ENCODE measurements at regions not wholly inside any gene's neighbourhood (a gene's known extent, or its start where the extent isn't known, plus 50 kb on each side); places are given as distances from the start of the nearest gene placed in this dataset.
"Not testable (repeated sequence)": the region's sequence is repeated elsewhere in the genome, so short reads cannot be mapped to it uniquely, and the experiment has no call there.

- no peak for DNase-seq
Measured at GRCh38 chr4:163697121-163697520, 202.6 kb downstream of the TMA16 start.

GRCh38 chr4:163700383-163700782, 205.9 kb downstream of the TMA16 start:
- not testable (repeated sequence) for DNase-seq

- DNase-seq: no peak
Measured at GRCh38 chr4:163701916-163702315, 207.4 kb downstream of the TMA16 start.

- no peak for DNase-seq
Measured at GRCh38 chr4:163702736-163703135, 208.2 kb downstream of the TMA16 start.

- DNase-seq: no peak
Measured at GRCh38 chr4:163703251-163703650, 208.8 kb downstream of the TMA16 start.

GRCh38 chr4:163707873-163708272, 213.4 kb downstream of the TMA16 start:
- DNase-seq: no peak

GRCh38 chr4:163709601-163710000, 215.1 kb downstream of the TMA16 start:
- DNase-seq: no peak

GRCh38 chr4:163710158-163710557, 215.7 kb downstream of the TMA16 start:
- no peak for DNase-seq

GRCh38 chr4:163724495-163724894, 230.0 kb downstream of the TMA16 start:
- not testable (repeated sequence) for DNase-seq

GRCh38 chr4:163726641-163727040, 232.2 kb downstream of the TMA16 start:
- no peak for DNase-seq

GRCh38 chr4:163731071-163731470, 236.6 kb downstream of the TMA16 start:
- DNase-seq: no peak

- no peak for DNase-seq
Measured at GRCh38 chr4:163732473-163732872, 238.0 kb downstream of the TMA16 start.

GRCh38 chr4:163736876-163737275, 242.4 kb downstream of the TMA16 start:
- DNase-seq: no peak

- not testable (repeated sequence) for DNase-seq
Measured at GRCh38 chr4:163737846-163738245, 243.4 kb downstream of the TMA16 start.

- DNase-seq: no peak
Measured at GRCh38 chr4:163738521-163738920, 244.0 kb downstream of the TMA16 start.

- DNase-seq: no peak
Measured at GRCh38 chr4:163744861-163745260, 250.4 kb downstream of the TMA16 start.

- no peak for DNase-seq
Measured at GRCh38 chr4:163747293-163747692, 252.8 kb downstream of the TMA16 start.

GRCh38 chr4:163747886-163748285, 253.4 kb downstream of the TMA16 start:
- no peak for DNase-seq

GRCh38 chr4:163748449-163748848, 254.0 kb downstream of the TMA16 start:
- DNase-seq: peak; percentile 89

- DNase-seq: peak; percentile 4
Measured at GRCh38 chr4:163755013-163755412, 260.5 kb downstream of the TMA16 start.

- no peak for DNase-seq
Measured at GRCh38 chr4:163757219-163757618, 262.7 kb downstream of the TMA16 start.

GRCh38 chr4:163758032-163758431, 263.5 kb downstream of the TMA16 start:
- DNase-seq: no peak

- DNase-seq: no peak
Measured at GRCh38 chr4:163762741-163763140, 268.3 kb downstream of the TMA16 start.

GRCh38 chr4:163764569-163764968, 270.1 kb downstream of the TMA16 start:
- DNase-seq: no peak

GRCh38 chr4:163768014-163768413, 273.5 kb downstream of the TMA16 start:
- no peak for DNase-seq

- DNase-seq: no peak
Measured at GRCh38 chr4:163772238-163772637, 277.7 kb downstream of the TMA16 start.

Data from NCI-H748 treated with DMSO at 0.1 percent for 48 hours (cell line).